ENCODE measurements at regions not wholly inside any gene's neighbourhood (a gene's known extent, or its start where the extent isn't known, plus 50 kb on each side); places are given as distances from the start of the nearest gene placed in this dataset.
A peak's percentile ranks its signal among the peaks of the same experiment; 100 is the strongest.

- peak; percentile 5 for DNase-seq (ENCODE audit: low read depth, low spot score)
Measured at GRCh38 chr9:73719660-73720059, 568.0 kb downstream of the ANXA1 start.

GRCh38 chr9:73720601-73721000, 568.9 kb downstream of the ANXA1 start:
- no peak for DNase-seq (ENCODE audit: low read depth, low spot score)
- H3K27ac ChIP-seq, result no peak overlapping the region

More at GRCh38 chr9:73719660-73720059, 568.0 kb downstream of the ANXA1 start:
- H3K27ac ChIP-seq, result no peak overlapping the region

GRCh38 chr9:73736270-73736669, 584.6 kb downstream of the ANXA1 start:
- H3K27ac ChIP-seq, result no peak overlapping the region
- no peak for DNase-seq (ENCODE audit: low read depth, low spot score)

GRCh38 chr9:73738741-73739530, 587.3 kb downstream of the ANXA1 start:
- DNase-seq (ENCODE audit: low read depth, low spot score), result no peak
- H3K27ac ChIP-seq, result no peak overlapping the region

GRCh38 chr9:73741316-73741715, 589.7 kb downstream of the ANXA1 start:
- H3K27ac ChIP-seq, result no peak overlapping the region
- DNase-seq (ENCODE audit: low read depth, low spot score), result no peak

- no peak for DNase-seq (ENCODE audit: low read depth, low spot score)
- H3K27ac ChIP-seq, result no peak overlapping the region
Measured at GRCh38 chr9:73742412-73742811, 590.7 kb downstream of the ANXA1 start.

GRCh38 chr9:73743826-73744225, 592.2 kb downstream of the ANXA1 start:
- peak overlapping the region; percentile 14 for H3K27ac ChIP-seq
- peak; percentile 41 for DNase-seq (ENCODE audit: low read depth, low spot score)

- no peak overlapping the region for H3K27ac ChIP-seq
- no peak for DNase-seq (ENCODE audit: low read depth, low spot score)
Measured at GRCh38 chr9:73745598-73745997, 593.9 kb downstream of the ANXA1 start.

GRCh38 chr9:73753171-73753570, 601.5 kb downstream of the ANXA1 start:
- DNase-seq (ENCODE audit: low read depth, low spot score), result no peak
- no peak overlapping the region for H3K27ac ChIP-seq

GRCh38 chr9:73761905-73762304, 610.2 kb downstream of the ANXA1 start:
- H3K27ac ChIP-seq, result no peak overlapping the region
- DNase-seq (ENCODE audit: low read depth, low spot score), result no peak

GRCh38 chr9:73773896-73774295, 622.2 kb downstream of the ANXA1 start:
- H3K27ac ChIP-seq, result no peak overlapping the region
- no peak for DNase-seq (ENCODE audit: low read depth, low spot score)

- DNase-seq (ENCODE audit: low read depth, low spot score), result no peak
- H3K27ac ChIP-seq, result no peak overlapping the region
Measured at GRCh38 chr9:73775757-73776156, 624.1 kb downstream of the ANXA1 start.

GRCh38 chr9:73780916-73781315, 629.3 kb downstream of the ANXA1 start:
- DNase-seq (ENCODE audit: low read depth, low spot score), result peak; percentile 56

GRCh38 chr9:73782166-73782565, 630.5 kb downstream of the ANXA1 start:
- H3K27ac ChIP-seq, result no peak overlapping the region
- DNase-seq (ENCODE audit: low read depth, low spot score), result no peak

More at GRCh38 chr9:73780916-73781315, 629.3 kb downstream of the ANXA1 start:
- no peak overlapping the region for H3K27ac ChIP-seq

- H3K27ac ChIP-seq, result no peak overlapping the region
- no peak for DNase-seq (ENCODE audit: low read depth, low spot score)
Measured at GRCh38 chr9:73799446-73799845, 647.8 kb downstream of the ANXA1 start.

GRCh38 chr9:73805111-73805510, 653.4 kb downstream of the ANXA1 start:
- no peak for DNase-seq (ENCODE audit: low read depth, low spot score)
- no peak overlapping the region for H3K27ac ChIP-seq

- no peak overlapping the region for H3K27ac ChIP-seq
- no peak for DNase-seq (ENCODE audit: low read depth, low spot score)
Measured at GRCh38 chr9:73805853-73806458, 654.3 kb downstream of the ANXA1 start.

GRCh38 chr9:73806876-73807275, 655.2 kb downstream of the ANXA1 start:
- no peak overlapping the region for H3K27ac ChIP-seq
- no peak for DNase-seq (ENCODE audit: low read depth, low spot score)

GRCh38 chr9:73807952-73808351, 656.3 kb downstream of the ANXA1 start:
- no peak for DNase-seq (ENCODE audit: low read depth, low spot score)
- no peak overlapping the region for H3K27ac ChIP-seq

GRCh38 chr9:73810585-73811215, 659.0 kb downstream of the ANXA1 start:
- no peak overlapping the region for H3K27ac ChIP-seq
- no peak for DNase-seq (ENCODE audit: low read depth, low spot score)

GRCh38 chr9:73813546-73813945, 661.9 kb downstream of the ANXA1 start:
- no peak overlapping the region for H3K27ac ChIP-seq

More at GRCh38 chr9:73813546-73813945, 661.9 kb downstream of the ANXA1 start:
- DNase-seq (ENCODE audit: low read depth, low spot score), result no peak
